Adrenal gland (tissue), 9 donors: ENCODE measurements at regions not wholly inside any gene's neighbourhood (a gene's known extent, or its start where the extent isn't known, plus 50 kb on each side); places are given as distances from the start of the nearest gene placed in this dataset.

Experiments used
- DNase-seq, 7 donors: peaks; one replicate each; pipeline ENCODE4 v3.0.0-alpha.2; 2019 to 2020
- H3K27ac ChIP-seq, 5 donors: fragments of 200-600 bp; sonication (generic) in 4 of 5; 1 replicate in 3 of 5; 2 replicates in 2 of 5; pipeline versions ENCODE4 v1.5.1 to v1.8.0; 2016 to 2020; ENCODE audit warnings: mild to moderate bottlenecking in 1 of 5
- H3K27me3 ChIP-seq: fragments of 200-600 bp; 2 replicates; pipeline ENCODE4 v1.8.0; 2021
- H3K36me3 ChIP-seq, 2 donors: fragments of 200-600 bp; replicated peaks in 1 of 2; 1 replicate in 1 of 2; 2 replicates in 1 of 2; pipeline versions ENCODE4 v1.5.1 to v1.8.0; 2018 to 2022
- H3K4me1 ChIP-seq, 2 donors: fragments of 200-600 bp; replicated peaks in 1 of 2; 1 replicate in 1 of 2; 2 replicates in 1 of 2; pipeline versions ENCODE4 v1.5.1 to v1.8.0; 2018 to 2021
- H3K4me3 ChIP-seq, 4 donors: fragments of 200-600 bp; sonication (generic) in 3 of 4; one replicate each; pipeline ENCODE4 v1.5.1; 2016 to 2018
- H3K9me3 ChIP-seq, 3 donors: fragments of 200-600 bp; sonication (generic) in 1 of 3; replicated peaks in 1 of 3; 1 replicate in 2 of 3; 2 replicates in 1 of 3; pipeline versions ENCODE4 v1.5.1 to v1.8.0; 2016 to 2021
- POLR2A ChIP-seq, 2 donors: fragments of 450-650 bp; IDR thresholded peaks; one replicate each; pipeline ENCODE4 v1.6.1; 2017; ENCODE audit warnings: antibody characterized with exemption in 2 of 2, mild to moderate bottlenecking in 2 of 2, moderate library complexity in 1 of 2
- WGBS, 4 donors: extraction: QIAGEN DNeasy Blood & Tissue Kit in 2 of 4; methylation state at CpG; one replicate each; pipeline versions ENCODE4 v1.1.5 to v1.1.7; 2013 to 2017; 5-methylcytosine and 5-hydroxymethylcytosine counted together
- intact Hi-C, 2 donors: fragments of 100-400 bp; cut with DNase I; formaldehyde crosslinking; loops; one replicate each; pipeline versions ENCODE4 v1.14.1 to v1.15.0; 2022 to 2023
- TF ChIP-seq, protein P1 (sequence below), 6 experiments: fragments of 450-650 bp in 4 of 6; fragments of 200-600 bp in 2 of 6; sonication (generic) in 1 of 6; IDR thresholded peaks; 1 replicate in 5 of 6; 2 replicates in 1 of 6; pipeline versions ENCODE4 v1.5.1 to v1.8.0; 2016 to 2021; ENCODE audit warnings: antibody characterized with exemption in 6 of 6, mild to moderate bottlenecking in 2 of 6, moderate library complexity in 1 of 6
- donor health status: healthy with polysubstance abuse.
- donor health status: Bipolar disorder and iron deficiency.
- donor health status: DM: yes; HTN: yes; CAD: no.
- donor health status: DM: no; HTN: no; CAD: no.
- donor health status: DM: no; HTN: no; CAD: no.

DNA sequence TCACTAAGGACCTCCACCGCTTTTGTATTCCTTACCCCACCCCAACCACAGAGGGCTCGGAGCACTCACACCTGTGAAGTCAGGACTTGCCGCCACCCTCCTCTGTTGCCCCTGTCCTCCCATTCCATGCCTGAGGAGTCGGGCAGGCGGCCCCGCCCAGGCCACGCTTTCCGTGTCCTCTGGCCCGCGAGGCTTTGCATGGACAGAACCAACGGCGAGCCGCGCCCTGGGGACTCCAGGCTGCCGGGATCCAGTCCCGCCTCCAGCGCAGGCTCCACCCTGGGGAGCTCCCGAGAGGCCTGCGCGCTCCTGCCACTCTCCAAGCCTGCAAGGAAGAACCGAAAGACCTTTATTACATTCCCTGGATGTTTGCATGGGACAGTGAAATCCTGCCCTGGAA is 366.4 kb upstream of the POM121L12 start:
- H3K36me3 ChIP-seq: no peaks in the 10 kb centered on the region
- no peak overlapping the region for H3K4me3 ChIP-seq
- intact Hi-C loops: no loop called here
- H3K4me1 ChIP-seq: no peaks in the 10 kb centered on the region
- TF ChIP-seq, protein P1, sequence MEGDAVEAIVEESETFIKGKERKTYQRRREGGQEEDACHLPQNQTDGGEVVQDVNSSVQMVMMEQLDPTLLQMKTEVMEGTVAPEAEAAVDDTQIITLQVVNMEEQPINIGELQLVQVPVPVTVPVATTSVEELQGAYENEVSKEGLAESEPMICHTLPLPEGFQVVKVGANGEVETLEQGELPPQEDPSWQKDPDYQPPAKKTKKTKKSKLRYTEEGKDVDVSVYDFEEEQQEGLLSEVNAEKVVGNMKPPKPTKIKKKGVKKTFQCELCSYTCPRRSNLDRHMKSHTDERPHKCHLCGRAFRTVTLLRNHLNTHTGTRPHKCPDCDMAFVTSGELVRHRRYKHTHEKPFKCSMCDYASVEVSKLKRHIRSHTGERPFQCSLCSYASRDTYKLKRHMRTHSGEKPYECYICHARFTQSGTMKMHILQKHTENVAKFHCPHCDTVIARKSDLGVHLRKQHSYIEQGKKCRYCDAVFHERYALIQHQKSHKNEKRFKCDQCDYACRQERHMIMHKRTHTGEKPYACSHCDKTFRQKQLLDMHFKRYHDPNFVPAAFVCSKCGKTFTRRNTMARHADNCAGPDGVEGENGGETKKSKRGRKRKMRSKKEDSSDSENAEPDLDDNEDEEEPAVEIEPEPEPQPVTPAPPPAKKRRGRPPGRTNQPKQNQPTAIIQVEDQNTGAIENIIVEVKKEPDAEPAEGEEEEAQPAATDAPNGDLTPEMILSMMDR (IDR thresholded peaks at IDR 0.05): no peak
- TF ChIP-seq POLR2A (IDR thresholded peaks at IDR 0.05): no peak
- no peak for DNase-seq
- 93 to 94% (median 94%) methylated on average over 17 to 21 of the region's 21 CpGs for whole genome bisulfite sequencing, 4 donors
- no peaks in the 10 kb centered on the region for H3K27me3 ChIP-seq
- H3K9me3 ChIP-seq: no peaks in the 10 kb centered on the region
- no peak overlapping the region for H3K27ac ChIP-seq

DNA sequence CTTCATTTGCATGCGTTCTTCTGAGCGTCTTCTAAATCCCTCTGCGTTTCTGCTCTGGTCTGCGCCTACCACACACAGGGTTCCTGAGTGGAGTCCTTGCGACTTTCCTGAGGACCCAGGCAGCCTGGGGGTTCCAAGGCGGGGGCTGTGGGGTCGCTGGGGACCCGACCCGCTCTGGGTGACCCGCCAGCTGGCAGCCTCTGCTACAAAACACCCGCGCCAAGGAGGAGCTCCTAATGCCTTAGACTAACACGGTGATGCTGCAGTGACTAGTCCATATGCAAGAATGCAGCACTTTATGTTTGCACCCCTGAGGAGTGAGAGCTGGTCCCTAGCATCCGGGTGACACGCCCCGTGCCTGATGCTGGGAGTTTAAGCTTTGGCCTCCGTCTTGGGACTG is 367.0 kb upstream of the POM121L12 start:
- WGBS, 4 donors: 82 to 96% (median 90%) methylated on average over 12 to 17 of the region's 17 CpGs
- Histone ChIP-seq H3K36me3 (no peaks in the 10 kb centered on the region), H3K9me3 (no peaks in the 10 kb centered on the region), H3K4me1 (no peaks in the 10 kb centered on the region), H3K4me3 (no peak overlapping the region), H3K27ac (no peak overlapping the region), H3K27me3 (no peaks in the 10 kb centered on the region)
- no peak for DNase-seq
- intact Hi-C loops: no loop called here
- TF ChIP-seq, protein P1 (IDR thresholded peaks at IDR 0.05): no peak
- TF ChIP-seq POLR2A (IDR thresholded peaks at IDR 0.05): no peak

DNA sequence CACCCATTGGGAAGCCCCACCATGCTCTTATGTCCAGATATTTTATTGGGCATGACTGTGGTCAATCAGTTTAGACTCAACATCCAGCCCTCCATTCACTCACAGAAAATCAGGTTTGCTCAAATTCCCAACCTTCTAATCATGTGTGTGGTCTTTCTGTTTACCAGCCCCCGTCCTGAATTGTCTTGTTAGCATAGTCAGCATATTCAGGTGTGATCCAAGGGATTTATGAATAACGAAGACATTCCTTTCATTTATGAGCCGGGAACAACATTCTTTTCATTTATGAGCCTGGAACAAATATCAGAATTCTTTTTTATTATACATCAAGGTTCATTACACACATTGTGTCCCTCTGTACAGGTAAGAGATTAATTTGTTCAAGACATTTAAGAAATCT is 376.3 kb upstream of the POM121L12 start:
- 58 to 82% (median 72%) methylated on average over 3 of the region's 3 CpGs for WGBS, 4 donors
- Histone ChIP-seq H3K9me3 (no peaks in the 10 kb centered on the region), H3K27me3 (no peaks in the 10 kb centered on the region), H3K4me3 (no peak overlapping the region), H3K4me1 (no peaks in the 10 kb centered on the region), H3K27ac (no peak overlapping the region), H3K36me3 (no peaks in the 10 kb centered on the region)
- no peak for DNase-seq
- no peak for TF ChIP-seq POLR2A (IDR thresholded peaks at IDR 0.05)
- TF ChIP-seq, protein P1 (IDR thresholded peaks at IDR 0.05): no peak
- intact Hi-C loops: no loop called here

DNA sequence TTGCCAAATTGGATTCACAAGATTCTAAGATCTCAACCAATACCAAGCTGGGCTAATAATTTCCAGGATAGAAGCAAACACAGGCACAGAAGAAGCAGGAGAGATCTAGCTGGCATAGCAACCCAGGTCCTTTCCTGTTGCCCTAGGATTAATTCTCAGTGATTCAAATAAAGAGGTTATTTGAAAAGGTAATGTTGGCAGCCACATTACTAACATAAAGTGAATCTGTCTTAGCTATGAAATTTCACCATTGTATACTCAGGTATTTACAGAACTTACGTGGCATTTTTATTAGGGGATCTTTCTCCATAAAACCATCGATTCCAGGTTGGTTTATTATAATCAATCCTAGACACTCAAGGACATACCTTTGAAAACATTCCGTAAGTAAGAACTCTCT is 379.3 kb upstream of the POM121L12 start:
- 53 to 83% (median 65%) methylated on average over 3 of the region's 3 CpGs for WGBS, 4 donors
- no peaks in the 10 kb centered on the region for H3K9me3 ChIP-seq
- no peak for TF ChIP-seq POLR2A (IDR thresholded peaks at IDR 0.05)
- TF ChIP-seq, protein P1 (IDR thresholded peaks at IDR 0.05): no peak

More for the DNA sequence above, 379.3 kb upstream of the POM121L12 start:
- intact Hi-C loops: no loop called here
- Histone ChIP-seq H3K4me3 (no peak overlapping the region), H3K27ac (no peak overlapping the region), H3K27me3 (no peaks in the 10 kb centered on the region), H3K4me1 (no peaks in the 10 kb centered on the region), H3K36me3 (no peaks in the 10 kb centered on the region)
- no peak for DNase-seq
